GM21423 (cell line): ENCODE measurements at regions not wholly inside any gene's neighbourhood (a gene's known extent, or its start where the extent isn't known, plus 50 kb on each side); places are given as distances from the start of the nearest gene placed in this dataset.

Experiments used
- ATAC-seq: cut with Tn5 transposase; IDR thresholded peaks from one replicate; pipeline ENCODE4 v1.9.1; 2021; ENCODE audit warnings: mild to moderate bottlenecking, moderate library complexity; ENCODE audit not compliant: unreplicated experiment

GRCh38 chr15:77771616-77772015 lies 138.9 kb upstream of the LINGO1 start:
- no peak for ATAC-seq

- ATAC-seq = no peak
Observed at GRCh38 chr15:77769700-77770099, 137.0 kb upstream of the LINGO1 start.

- ATAC-seq = no peak
Observed at GRCh38 chr15:77768521-77769078, 135.9 kb upstream of the LINGO1 start.

DNA sequence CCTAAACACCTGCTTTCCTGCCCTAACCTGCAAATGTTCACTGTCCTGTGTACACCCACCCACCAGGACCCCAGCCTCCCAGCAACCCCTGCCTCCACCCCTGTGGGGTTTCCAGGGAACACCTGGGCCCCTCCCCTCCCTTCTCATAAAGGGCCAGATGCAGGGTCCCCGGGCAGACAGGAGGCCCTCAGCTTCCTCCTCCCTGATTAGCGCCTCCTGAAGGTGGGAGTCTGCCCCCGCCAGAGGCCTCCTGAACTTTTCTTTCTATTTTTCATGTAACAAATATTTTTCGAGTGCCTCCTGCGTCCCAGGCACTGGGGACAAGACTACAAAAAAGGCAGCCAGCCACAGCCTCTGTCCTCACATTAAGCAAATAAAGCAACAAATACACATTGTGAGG lies 135.4 kb upstream of the LINGO1 start:
- ATAC-seq = no peak

DNA sequence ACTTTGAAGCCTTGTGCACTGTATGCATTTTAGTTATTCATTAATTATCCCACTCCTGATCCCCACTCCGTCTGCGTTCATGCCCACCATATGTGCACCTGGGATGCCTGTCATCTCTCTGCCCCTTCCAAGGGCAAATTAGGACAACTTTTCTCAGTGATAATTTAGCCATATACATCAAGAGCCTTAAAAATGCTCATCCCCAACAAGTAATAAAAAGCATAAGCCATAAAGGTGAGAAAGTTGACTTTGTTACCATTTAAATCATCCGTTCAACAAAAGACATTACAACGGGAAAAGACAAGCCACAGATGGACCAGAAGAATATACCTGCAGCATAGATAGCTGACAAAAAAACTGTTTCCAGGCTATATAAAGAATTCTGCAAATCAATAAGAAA lies 131.4 kb upstream of the LINGO1 start:
- no peak for ATAC-seq

DNA sequence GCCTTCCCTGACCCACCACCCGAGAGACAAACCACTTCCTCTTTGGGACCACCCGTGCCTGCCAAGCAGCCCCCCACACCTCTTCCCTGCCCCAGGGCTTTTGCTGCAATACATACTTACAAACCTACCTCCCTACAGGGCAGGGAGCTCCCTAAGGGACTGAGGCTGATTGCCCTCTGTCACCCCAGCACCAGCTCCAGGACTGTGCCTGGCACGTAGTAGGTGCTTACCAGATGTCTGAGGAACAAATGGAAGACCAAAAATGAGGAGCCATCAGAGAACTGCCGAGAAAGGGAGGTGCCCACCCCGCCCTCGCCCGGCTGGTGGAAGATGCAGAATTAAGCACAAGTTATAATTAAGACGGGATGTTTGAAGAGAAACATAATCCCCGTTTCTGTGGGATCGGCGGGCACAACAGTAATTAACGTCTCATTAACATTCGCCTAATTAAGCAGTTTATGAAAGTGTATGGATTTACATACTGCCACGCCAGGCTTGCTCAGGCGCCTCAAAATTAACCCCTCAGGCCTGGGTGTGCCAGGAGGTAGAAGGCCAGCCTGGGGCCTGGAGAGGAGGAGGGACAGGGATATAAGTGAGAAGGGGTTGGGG lies 130.1 kb upstream of the LINGO1 start:
- no peak for ATAC-seq

DNA sequence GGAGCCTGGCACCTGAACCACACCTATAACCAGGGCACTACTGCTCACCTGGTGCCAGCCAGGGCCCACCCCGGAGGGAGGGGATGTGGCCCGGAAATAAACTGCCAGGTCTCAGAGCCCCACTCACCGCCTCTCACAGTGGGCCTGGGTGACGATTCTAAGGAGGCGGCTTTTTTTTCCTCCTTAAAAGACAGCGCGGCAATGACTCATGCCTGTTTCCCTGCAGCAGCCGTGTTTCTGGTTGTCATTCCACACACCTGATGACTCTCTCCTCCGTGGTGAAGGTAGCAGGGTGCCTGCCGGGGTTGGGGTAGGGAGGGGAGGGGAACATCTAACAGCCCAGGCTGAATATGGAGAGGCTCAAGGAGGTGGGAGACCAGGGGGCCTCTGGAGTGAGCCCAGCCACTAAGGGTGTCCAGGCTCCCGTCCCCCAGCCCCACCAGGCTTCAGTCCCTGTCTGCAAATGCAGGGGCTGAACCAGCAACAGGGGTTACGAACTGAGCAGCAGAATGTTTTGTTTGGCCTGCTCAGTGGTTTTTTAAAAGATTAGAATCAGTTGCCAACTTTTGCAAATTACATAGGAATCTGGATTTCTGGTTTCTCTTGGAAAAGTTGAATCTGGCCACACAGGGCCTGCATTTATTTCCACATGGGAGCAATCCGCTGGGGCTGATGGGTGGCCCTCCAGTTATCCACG lies 127.3 kb upstream of the LINGO1 start:
- no peak for ATAC-seq

GRCh38 chr15:77753939-77754338 lies 121.2 kb upstream of the LINGO1 start:
- no peak for ATAC-seq

GRCh38 chr15:77753281-77753873 lies 120.7 kb upstream of the LINGO1 start:
- ATAC-seq = no peak

- ATAC-seq = no peak
Observed at GRCh38 chr15:77749998-77750540, 117.4 kb upstream of the LINGO1 start.

- ATAC-seq = no peak
Observed at GRCh38 chr15:77749236-77749997, 116.7 kb upstream of the LINGO1 start.

DNA sequence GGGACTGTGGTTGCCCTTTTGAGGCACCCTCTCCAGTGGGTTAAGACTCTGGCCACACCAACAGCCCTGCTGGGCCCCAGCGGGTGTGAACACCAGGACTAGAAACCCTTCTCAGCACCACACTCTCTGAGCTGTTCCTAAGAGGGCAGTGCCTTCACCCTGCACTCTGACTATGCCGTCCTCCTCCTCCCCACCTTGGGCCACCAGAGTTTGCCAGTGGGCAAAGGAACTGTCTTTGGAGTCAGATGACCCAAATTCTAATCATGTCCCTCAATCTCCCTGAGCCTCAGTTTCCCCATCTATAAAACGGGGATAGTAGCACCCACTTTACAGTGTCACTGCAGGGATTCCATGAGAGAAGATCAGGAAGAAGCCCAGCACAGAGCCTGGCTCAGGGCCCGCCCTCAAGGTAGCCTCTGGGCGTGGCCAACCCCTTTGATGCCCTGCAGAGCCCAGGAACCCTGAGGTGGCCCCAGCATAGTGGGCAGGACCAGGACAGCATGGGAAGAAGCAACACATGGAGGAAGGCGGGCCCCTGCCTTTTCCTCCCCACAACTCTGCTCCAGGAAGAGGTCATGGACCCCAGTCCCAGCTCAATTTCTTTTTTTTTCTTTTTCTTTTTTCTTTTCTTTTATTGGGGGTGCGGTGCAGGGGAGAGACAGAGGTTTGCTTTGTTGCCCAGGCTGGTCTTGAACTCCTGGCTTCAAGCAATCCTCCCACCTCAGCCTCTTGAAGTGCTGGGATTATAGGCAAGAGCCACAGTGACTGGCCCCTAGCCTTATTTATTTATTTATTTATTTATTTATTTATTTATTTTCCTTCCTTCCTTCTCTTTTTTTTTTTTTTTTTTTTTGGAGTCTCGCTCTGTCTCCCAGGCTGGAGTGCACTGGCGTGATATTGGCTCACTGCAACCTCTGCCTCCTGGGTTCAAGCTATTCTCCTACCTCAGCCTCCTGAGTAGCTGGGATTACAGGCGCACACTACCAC lies 115.7 kb upstream of the LINGO1 start:
- ATAC-seq = no peak

- ATAC-seq = no peak
Observed at GRCh38 chr15:77747175-77748077, 114.7 kb upstream of the LINGO1 start.

DNA sequence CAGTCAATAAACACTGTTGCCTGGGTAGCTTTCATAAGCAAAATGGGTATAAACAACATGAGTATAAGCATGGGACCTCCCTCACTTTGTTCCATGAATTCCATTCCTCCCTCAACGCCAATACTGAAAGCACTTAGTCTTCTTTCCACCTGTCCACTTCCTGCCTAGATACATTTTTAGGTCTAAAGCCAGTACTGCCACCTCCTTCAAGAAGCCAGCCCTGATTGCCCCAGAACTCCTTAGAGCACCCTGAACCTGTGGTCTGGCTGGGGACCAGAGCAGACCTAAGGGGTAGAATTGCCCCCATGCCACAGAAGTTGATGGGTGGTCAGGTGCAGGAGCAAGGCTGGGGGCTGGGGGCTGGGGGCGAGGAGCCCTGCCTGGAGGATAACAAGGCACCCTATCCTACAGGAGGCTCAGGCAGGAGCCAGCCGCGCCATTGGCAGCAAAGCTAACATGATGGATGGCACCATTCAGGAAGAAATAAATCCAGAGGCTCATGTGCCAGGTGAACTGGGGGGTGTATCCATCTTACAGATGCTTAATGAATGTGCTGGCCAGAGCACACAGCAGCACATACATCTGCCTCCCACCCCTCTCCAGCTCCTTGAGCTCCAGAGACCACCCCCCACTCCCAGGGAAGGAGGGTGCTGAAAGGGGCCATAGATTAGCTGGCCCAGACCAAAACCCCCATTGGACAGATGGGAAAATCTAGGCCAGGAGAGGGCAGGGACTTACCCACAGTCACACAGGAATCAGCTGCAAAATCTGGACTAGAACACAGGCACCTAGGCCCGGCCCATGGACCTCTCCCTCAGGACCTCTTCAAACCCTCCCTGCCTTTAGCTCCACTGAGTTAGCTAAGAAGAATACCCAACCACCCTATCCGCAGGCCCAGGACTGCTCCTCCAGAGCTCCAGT lies 113.8 kb upstream of the LINGO1 start:
- ATAC-seq = no peak

GRCh38 chr15:77744398-77744797 lies 111.7 kb upstream of the LINGO1 start:
- ATAC-seq = no peak

GRCh38 chr15:77742570-77742969 lies 109.9 kb upstream of the LINGO1 start:
- ATAC-seq = no peak

DNA sequence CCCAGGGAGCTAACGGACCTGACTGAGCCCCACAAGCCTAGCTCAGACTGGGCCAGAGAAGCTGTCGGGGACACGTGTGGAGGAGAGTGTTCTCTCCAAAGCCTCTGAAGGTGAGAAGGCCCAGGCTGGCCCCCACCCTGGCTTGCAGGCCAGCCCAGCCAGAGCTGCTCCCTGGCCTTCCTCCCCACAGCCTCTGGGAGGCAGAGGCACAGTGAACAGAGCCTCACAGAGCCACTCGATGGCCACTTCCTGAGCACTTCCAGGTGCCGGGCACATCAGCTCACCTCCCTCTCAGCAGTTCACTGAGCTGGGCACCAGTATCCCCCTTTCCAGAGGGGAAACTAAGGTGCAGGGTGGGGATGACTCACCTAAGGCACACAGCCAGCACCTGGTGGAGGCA lies 109.4 kb upstream of the LINGO1 start:
- ATAC-seq = no peak

DNA sequence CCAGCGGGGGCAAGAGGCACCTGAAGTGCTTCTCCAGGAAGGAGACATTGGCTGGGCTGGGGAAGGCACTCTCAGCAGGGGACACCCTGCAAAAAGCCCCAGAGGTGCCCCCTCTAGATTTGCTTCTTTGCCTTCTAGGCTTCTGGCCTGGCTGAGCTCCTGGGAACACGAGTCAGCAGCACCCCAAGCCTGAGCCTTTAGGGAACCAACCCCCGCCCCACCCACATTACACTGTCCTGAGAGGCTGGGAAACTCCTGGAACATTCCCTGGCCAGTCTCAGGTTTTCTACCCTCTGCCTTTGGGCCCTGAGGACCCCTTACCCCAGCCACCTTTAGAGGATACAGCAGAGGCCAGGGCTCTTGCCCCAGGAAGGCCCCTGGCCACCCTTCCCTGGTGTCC lies 108.4 kb upstream of the LINGO1 start:
- ATAC-seq = no peak
